ENCODE measurements at regions not wholly inside any gene's neighbourhood (a gene's known extent, or its start where the extent isn't known, plus 50 kb on each side); places are given as distances from the start of the nearest gene placed in this dataset.

- Histone ChIP-seq H3K4me3 (ENCODE audit: low read length) (no peak overlapping the region), H3K36me3 (ENCODE audit: control insufficient read depth in 2 of 3, insufficient read depth in 3 of 3, low read length in 3 of 3) (no peaks in the 10 kb centered on the region), H3K9me3 (ENCODE audit: control insufficient read depth in 2 of 3, low read length in 3 of 3) (no peaks in the 10 kb centered on the region), H3K27ac (ENCODE audit: low read depth, low read length) (no peak overlapping the region), H3K27me3 (ENCODE audit: control insufficient read depth in 2 of 2, insufficient read depth in 2 of 2, low read length in 2 of 2) (no peaks in the 10 kb centered on the region), H3K4me1 (ENCODE audit: control insufficient read depth in 2 of 2, insufficient read depth in 2 of 2, low read length in 2 of 2) (no peaks in the 10 kb centered on the region)
- DNase-seq (no peak), ATAC-seq (no peak)
- Mint-ChIP-seq H3K4me1 (no peaks in the 10 kb centered on the region), H3K27ac (no peak overlapping the region), H3K9me3 (peaks cover 0 to 4% (median 0%) of the 10 kb centered on the region in 11 donors), H3K4me3 (no peak overlapping the region), H3K27me3 (peaks cover 0 to 14% (median 2%) of the 10 kb centered on the region in 5 donors), H3K36me3 (no peaks in the 10 kb centered on the region)
- intact Hi-C loops (cut with micrococcal nuclease) = no loop called here
- ChIA-PET POLR2A (no interaction called here), CTCF (no interaction called here)
Observed at GRCh38 chr4:99715286-99715685, 57.7 kb upstream of the C4orf54 start.

- Histone ChIP-seq H3K9me3 (ENCODE audit: control insufficient read depth in 2 of 3, low read length in 3 of 3) (no peaks in the 10 kb centered on the region), H3K36me3 (ENCODE audit: control insufficient read depth in 2 of 3, insufficient read depth in 3 of 3, low read length in 3 of 3) (no peaks in the 10 kb centered on the region), H3K4me3 (ENCODE audit: low read length) (no peak overlapping the region), H3K27ac (ENCODE audit: low read depth, low read length) (no peak overlapping the region), H3K4me1 (ENCODE audit: control insufficient read depth in 2 of 2, insufficient read depth in 2 of 2, low read length in 2 of 2) (no peaks in the 10 kb centered on the region), H3K27me3 (ENCODE audit: control insufficient read depth in 2 of 2, insufficient read depth in 2 of 2, low read length in 2 of 2) (no peaks in the 10 kb centered on the region)
- no peak overlapping the region for H3K27ac Mint-ChIP-seq
- no peak overlapping the region for H3K4me3 Mint-ChIP-seq
- DNase-seq (no peak), ATAC-seq (no peak)
- ChIA-PET POLR2A (no interaction called here), CTCF (no interaction called here)
- peaks cover 0 to 4% (median 0%) of the 10 kb centered on the region in 11 donors for H3K9me3 Mint-ChIP-seq
- H3K36me3 Mint-ChIP-seq = no peaks in the 10 kb centered on the region
- no peaks in the 10 kb centered on the region for H3K4me1 Mint-ChIP-seq
- intact Hi-C loops (cut with micrococcal nuclease) = no loop called here
- H3K27me3 Mint-ChIP-seq = peaks cover 0 to 12% (median 0%) of the 10 kb centered on the region in 5 donors
Observed at GRCh38 chr4:99714179-99714578, 56.6 kb upstream of the C4orf54 start.

- no peaks in the 10 kb centered on the region for H3K4me1 ChIP-seq (ENCODE audit: control insufficient read depth in 2 of 2, insufficient read depth in 2 of 2, low read length in 2 of 2)
- H3K27ac ChIP-seq (ENCODE audit: low read depth, low read length) = no peak overlapping the region
- intact Hi-C loops (cut with micrococcal nuclease) = no loop called here
- H3K9me3 ChIP-seq (ENCODE audit: control insufficient read depth in 2 of 3, low read length in 3 of 3) = no peaks in the 10 kb centered on the region
- no peaks in the 10 kb centered on the region for H3K36me3 ChIP-seq (ENCODE audit: control insufficient read depth in 2 of 3, insufficient read depth in 3 of 3, low read length in 3 of 3)
- H3K36me3 Mint-ChIP-seq = no peaks in the 10 kb centered on the region
- H3K27me3 ChIP-seq (ENCODE audit: control insufficient read depth in 2 of 2, insufficient read depth in 2 of 2, low read length in 2 of 2) = no peaks in the 10 kb centered on the region
- H3K27me3 Mint-ChIP-seq = peaks cover 0 to 12% (median 0%) of the 10 kb centered on the region in 5 donors
- no peaks in the 10 kb centered on the region for H3K4me1 Mint-ChIP-seq
- POLR2A ChIA-PET = no interaction called here
- peaks cover 0 to 4% (median 0%) of the 10 kb centered on the region in 11 donors for H3K9me3 Mint-ChIP-seq
- DNase-seq = no peak
- ATAC-seq = no peak
- no peak overlapping the region for H3K27ac Mint-ChIP-seq
- H3K4me3 ChIP-seq (ENCODE audit: low read length) = no peak overlapping the region
- CTCF ChIA-PET = no interaction called here
- no peak overlapping the region for H3K4me3 Mint-ChIP-seq
Observed at GRCh38 chr4:99712530-99712929, 54.9 kb upstream of the C4orf54 start.

- no peaks in the 10 kb centered on the region for H3K9me3 ChIP-seq (ENCODE audit: control insufficient read depth in 2 of 3, low read length in 3 of 3)
- no peaks in the 10 kb centered on the region for H3K27me3 ChIP-seq (ENCODE audit: control insufficient read depth in 2 of 2, insufficient read depth in 2 of 2, low read length in 2 of 2)
- no peak overlapping the region for H3K27ac ChIP-seq (ENCODE audit: low read depth, low read length)
- Mint-ChIP-seq H3K4me1 (no peaks in the 10 kb centered on the region), H3K4me3 (no peak overlapping the region), H3K36me3 (no peaks in the 10 kb centered on the region), H3K27me3 (peaks cover 0 to 9% (median 0%) of the 10 kb centered on the region in 5 donors), H3K9me3 (peaks cover 0 to 4% (median 0%) of the 10 kb centered on the region in 11 donors), H3K27ac (no peak overlapping the region)
- POLR2A ChIA-PET = no interaction called here
- H3K4me1 ChIP-seq (ENCODE audit: control insufficient read depth in 2 of 2, insufficient read depth in 2 of 2, low read length in 2 of 2) = no peaks in the 10 kb centered on the region
- DNase-seq (no peak), ATAC-seq (no peak)
- no peak overlapping the region for H3K4me3 ChIP-seq (ENCODE audit: low read length)
- CTCF ChIA-PET = no interaction called here
- intact Hi-C loops (cut with micrococcal nuclease) = no loop called here
- no peaks in the 10 kb centered on the region for H3K36me3 ChIP-seq (ENCODE audit: control insufficient read depth in 2 of 3, insufficient read depth in 3 of 3, low read length in 3 of 3)
Observed at GRCh38 chr4:99712099-99712498, 54.5 kb upstream of the C4orf54 start.

- intact Hi-C loops (cut with micrococcal nuclease) = no loop called here
Observed at GRCh38 chr4:99711657-99712056, 54.0 kb upstream of the C4orf54 start.

GRCh38 chr4:99710681-99711345 is 53.2 kb upstream of the C4orf54 start:
- Mint-ChIP-seq H3K27me3 (peaks cover 0 to 11% (median 1%) of the 10 kb centered on the region in 5 donors), H3K4me3 (no peak overlapping the region), H3K36me3 (no peaks in the 10 kb centered on the region), H3K4me1 (no peaks in the 10 kb centered on the region), H3K27ac (no peak overlapping the region), H3K9me3 (peaks cover 0 to 4% (median 0%) of the 10 kb centered on the region in 11 donors)
- DNase-seq = no peak
- CTCF ChIA-PET = no interaction called here
- H3K9me3 ChIP-seq (ENCODE audit: control insufficient read depth in 2 of 3, low read length in 3 of 3) = no peaks in the 10 kb centered on the region
- no peak overlapping the region for H3K4me3 ChIP-seq (ENCODE audit: low read length)
- intact Hi-C loops (cut with micrococcal nuclease) = no loop called here
- no peaks in the 10 kb centered on the region for H3K4me1 ChIP-seq (ENCODE audit: control insufficient read depth in 2 of 2, insufficient read depth in 2 of 2, low read length in 2 of 2)
- H3K36me3 ChIP-seq (ENCODE audit: control insufficient read depth in 2 of 3, insufficient read depth in 3 of 3, low read length in 3 of 3) = no peaks in the 10 kb centered on the region
- no peaks in the 10 kb centered on the region for H3K27me3 ChIP-seq (ENCODE audit: control insufficient read depth in 2 of 2, insufficient read depth in 2 of 2, low read length in 2 of 2)
- no peak overlapping the region for H3K27ac ChIP-seq (ENCODE audit: low read depth, low read length)
- POLR2A ChIA-PET = no interaction called here
- no peak for ATAC-seq

More at GRCh38 chr4:99711657-99712056, 54.0 kb upstream of the C4orf54 start:
- ATAC-seq (no peak), DNase-seq (no peak)
- H3K36me3 Mint-ChIP-seq = no peaks in the 10 kb centered on the region
- Histone ChIP-seq H3K27ac (ENCODE audit: low read depth, low read length) (no peak overlapping the region), H3K27me3 (ENCODE audit: control insufficient read depth in 2 of 2, insufficient read depth in 2 of 2, low read length in 2 of 2) (no peaks in the 10 kb centered on the region), H3K36me3 (ENCODE audit: control insufficient read depth in 2 of 3, insufficient read depth in 3 of 3, low read length in 3 of 3) (no peaks in the 10 kb centered on the region), H3K9me3 (ENCODE audit: control insufficient read depth in 2 of 3, low read length in 3 of 3) (no peaks in the 10 kb centered on the region), H3K4me3 (ENCODE audit: low read length) (no peak overlapping the region), H3K4me1 (ENCODE audit: control insufficient read depth in 2 of 2, insufficient read depth in 2 of 2, low read length in 2 of 2) (no peaks in the 10 kb centered on the region)
- ChIA-PET POLR2A (no interaction called here), CTCF (no interaction called here)
- H3K4me1 Mint-ChIP-seq = no peaks in the 10 kb centered on the region
- H3K27me3 Mint-ChIP-seq = peaks cover 0 to 8% (median 0%) of the 10 kb centered on the region in 5 donors
- H3K4me3 Mint-ChIP-seq = no peak overlapping the region
- no peak overlapping the region for H3K27ac Mint-ChIP-seq
- H3K9me3 Mint-ChIP-seq = peaks cover 0 to 4% (median 0%) of the 10 kb centered on the region in 11 donors

- Mint-ChIP-seq H3K27ac (no peak overlapping the region), H3K27me3 (peaks cover 0 to 16% (median 4%) of the 10 kb centered on the region in 5 donors), H3K4me1 (no peaks in the 10 kb centered on the region), H3K9me3 (peaks cover 0 to 4% (median 0%) of the 10 kb centered on the region in 11 donors), H3K4me3 (no peak overlapping the region), H3K36me3 (no peaks in the 10 kb centered on the region)
- DNase-seq = no peak
- H3K4me1 ChIP-seq (ENCODE audit: control insufficient read depth in 2 of 2, insufficient read depth in 2 of 2, low read length in 2 of 2) = no peaks in the 10 kb centered on the region
- no peaks in the 10 kb centered on the region for H3K27me3 ChIP-seq (ENCODE audit: control insufficient read depth in 2 of 2, insufficient read depth in 2 of 2, low read length in 2 of 2)
- intact Hi-C loops (cut with micrococcal nuclease) = no loop called here
- ChIA-PET POLR2A (interaction anchor here (0.6 kb wide), 1 partner anchor 17 kb away, joined by 3 read pairs; no protein-coding TSS in a partner anchor), CTCF (no interaction called here)
- H3K36me3 ChIP-seq (ENCODE audit: control insufficient read depth in 2 of 3, insufficient read depth in 3 of 3, low read length in 3 of 3) = no peaks in the 10 kb centered on the region
- H3K27ac ChIP-seq (ENCODE audit: low read depth, low read length) = no peak overlapping the region
- H3K9me3 ChIP-seq (ENCODE audit: control insufficient read depth in 2 of 3, low read length in 3 of 3) = no peaks in the 10 kb centered on the region
- H3K4me3 ChIP-seq (ENCODE audit: low read length) = no peak overlapping the region
- ATAC-seq = no peak
Observed at GRCh38 chr4:99710020-99710419, 52.4 kb upstream of the C4orf54 start.
